ENCODE measurements at regions not wholly inside any gene's neighbourhood (a gene's known extent, or its start where the extent isn't known, plus 50 kb on each side); places are given as distances from the start of the nearest gene placed in this dataset.

DNA sequence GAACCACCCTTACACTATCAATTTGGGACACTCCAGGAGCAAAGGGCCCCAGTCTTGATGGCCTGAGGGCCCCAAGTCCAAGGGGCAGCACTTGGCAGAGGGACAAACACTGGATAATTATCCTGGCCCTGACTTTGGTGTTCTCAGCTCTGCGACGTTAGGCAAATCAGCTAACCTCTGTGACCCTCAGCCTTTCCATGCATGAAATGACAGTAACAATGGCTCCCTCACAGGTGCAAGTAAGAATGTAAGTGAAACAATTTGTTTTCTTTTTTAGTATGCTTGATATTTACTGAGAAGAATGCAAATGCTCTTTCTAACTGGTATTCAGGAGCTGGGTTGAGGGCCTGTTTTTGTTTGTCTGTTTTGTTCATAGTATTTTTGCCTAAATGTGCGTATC is 61.6 kb upstream of the PRDX6 start:
- Histone ChIP-seq H3K79me1 (ENCODE audit: low read depth, low read length) (no peaks in the 10 kb centered on the region), H3K4me1 (replicated peaks in 1 of 4; ENCODE audit: control insufficient read depth in 3 of 4, insufficient read depth in 4 of 4, low read length in 3 of 4) (peaks cover 0 to 4% (median 1%) of the 10 kb centered on the region in 4 experiments; a peak in 4 of 7 replicates), H3K18ac (ENCODE audit: extremely low read depth, low read length) (no peak overlapping the region), H2BK5ac (ENCODE audit: low read depth, low read length) (no peak overlapping the region), H4K5ac (ENCODE audit: insufficient read length, low read depth, low read length) (no peak overlapping the region), H4K91ac (replicated peaks; ENCODE audit: insufficient read length, low read length) (no peak overlapping the region), H3K36me3 (ENCODE audit: control insufficient read depth in 2 of 4, insufficient read depth in 4 of 4, low read length in 3 of 4) (no peaks in the 10 kb centered on the region; a peak in 1 of 8 replicates), H4K8ac (ENCODE audit: extremely low read depth, insufficient read depth, low read length) (no peak overlapping the region), H4K20me1 (replicated peaks in 1 of 2; ENCODE audit: control insufficient read depth in 1 of 2, insufficient read depth in 2 of 2, low read length in 2 of 2) (no peaks in the 10 kb centered on the region), H3K23me2 (ENCODE audit: low read depth, low read length) (no peaks in the 10 kb centered on the region), H2BK15ac (ENCODE audit: low read length) (no peak overlapping the region), H2BK20ac (ENCODE audit: low read length) (no peak overlapping the region), H3K14ac (ENCODE audit: insufficient read length) (no peak overlapping the region), H2AK5ac (ENCODE audit: low read depth, low read length) (no peak overlapping the region), H2AFZ (ENCODE audit: low read length) (no peak overlapping the region), H3K23ac (ENCODE audit: insufficient read length) (no peak overlapping the region), H2BK120ac (replicated peaks; ENCODE audit: low read depth, low read length) (no peak overlapping the region), H3K27me3 (replicated peaks in 1 of 4; ENCODE audit: control insufficient read depth in 3 of 4, extremely low read depth in 1 of 4, insufficient read depth in 3 of 4, low read length in 3 of 4) (no peaks in the 10 kb centered on the region), H3K56ac (replicated peaks; ENCODE audit: insufficient read length, low read depth, low read length) (no peak overlapping the region), H3K4me2 (ENCODE audit: insufficient read depth in 1 of 2, low read depth in 2 of 2, low read length in 2 of 2) (no peak overlapping the region), H3K4ac (replicated peaks; ENCODE audit: insufficient read length, low read depth, low read length) (no peak overlapping the region), H3K9me3 (ENCODE audit: insufficient read depth in 2 of 2, low read depth in 1 of 2, low read length in 1 of 2) (no peaks in the 10 kb centered on the region), H3K9ac (replicated peaks in 1 of 4; ENCODE audit: extremely low read depth in 1 of 4, low read depth in 3 of 4, low read length in 3 of 4) (no peak overlapping the region), H3K27ac (ENCODE audit: low read depth, low read length) (no peak overlapping the region), H2BK12ac (ENCODE audit: low read depth, low read length) (no peak overlapping the region), H3K4me3 (ENCODE audit: extremely low read depth in 1 of 4, insufficient read depth in 2 of 4, low read depth in 3 of 4, low read length in 4 of 4) (no peak overlapping the region), H3K79me2 (ENCODE audit: control insufficient read depth in 1 of 2, insufficient read depth in 2 of 2, low read length in 2 of 2) (no peaks in the 10 kb centered on the region)
- POLR2A ChIA-PET (ENCODE audit: partially characterized antibody) = no interaction called here
- CTCF ChIA-PET (ENCODE audit: partially characterized antibody) = no interaction called here
- DNase-seq (ENCODE audit: low read depth in 1 of 2, low spot score in 2 of 2) (no peak), FAIRE-seq (no peak)
- 87% methylated on average over 3 of the region's 3 CpGs; no CpG with 5 or more reads in 1 of the 2 experiments for WGBS, 2 experiments (ENCODE audit: extremely low coverage in 1 of 2, insufficient coverage in 1 of 2, insufficient read length in 1 of 2, insufficient replicate concordance in 2 of 2, low coverage in 1 of 2, low lambda C conversion rate in 2 of 2, missing lambda C conversion rate in 1 of 2)
- no peak for TF ChIP-seq CHD1 (IDR thresholded peaks at IDR 0.05; ENCODE audit: low read depth, low read length)
- no peak for TF ChIP-seq TAF1 (IDR thresholded peaks at IDR 0.05; ENCODE audit: low read depth, low read length)
- no peak for TF ChIP-seq SIX5 (IDR thresholded peaks at IDR 0.05; ENCODE audit: low read depth, low read length)
- no peak for TF ChIP-seq SP2 (IDR thresholded peaks at IDR 0.05; ENCODE audit: low read length)
- TF ChIP-seq RNF2 (IDR thresholded peaks at IDR 0.05; ENCODE audit: borderline replicate concordance, low read depth, low read length, missing control alignments, poor library complexity, severe bottlenecking) = no peak
- TF ChIP-seq SAP30 (IDR thresholded peaks at IDR 0.05; ENCODE audit: insufficient read depth, insufficient replicate concordance, low read length) = no peak
- TF ChIP-seq KDM4A (IDR thresholded peaks at IDR 0.05; ENCODE audit: low read depth, low read length, severe bottlenecking) = no peak
- TF ChIP-seq, protein P1, sequence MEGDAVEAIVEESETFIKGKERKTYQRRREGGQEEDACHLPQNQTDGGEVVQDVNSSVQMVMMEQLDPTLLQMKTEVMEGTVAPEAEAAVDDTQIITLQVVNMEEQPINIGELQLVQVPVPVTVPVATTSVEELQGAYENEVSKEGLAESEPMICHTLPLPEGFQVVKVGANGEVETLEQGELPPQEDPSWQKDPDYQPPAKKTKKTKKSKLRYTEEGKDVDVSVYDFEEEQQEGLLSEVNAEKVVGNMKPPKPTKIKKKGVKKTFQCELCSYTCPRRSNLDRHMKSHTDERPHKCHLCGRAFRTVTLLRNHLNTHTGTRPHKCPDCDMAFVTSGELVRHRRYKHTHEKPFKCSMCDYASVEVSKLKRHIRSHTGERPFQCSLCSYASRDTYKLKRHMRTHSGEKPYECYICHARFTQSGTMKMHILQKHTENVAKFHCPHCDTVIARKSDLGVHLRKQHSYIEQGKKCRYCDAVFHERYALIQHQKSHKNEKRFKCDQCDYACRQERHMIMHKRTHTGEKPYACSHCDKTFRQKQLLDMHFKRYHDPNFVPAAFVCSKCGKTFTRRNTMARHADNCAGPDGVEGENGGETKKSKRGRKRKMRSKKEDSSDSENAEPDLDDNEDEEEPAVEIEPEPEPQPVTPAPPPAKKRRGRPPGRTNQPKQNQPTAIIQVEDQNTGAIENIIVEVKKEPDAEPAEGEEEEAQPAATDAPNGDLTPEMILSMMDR (IDR thresholded peaks at IDR 0.05; ENCODE audit: control extremely low read depth in 1 of 3, insufficient read depth in 1 of 3, low read depth in 1 of 3, low read length in 3 of 3) = no peak
- TF ChIP-seq FOSL1 (IDR thresholded peaks at IDR 0.05; ENCODE audit: insufficient read depth, low read depth, low read length) = no peak
- no peak for TF ChIP-seq JUN (IDR thresholded peaks at IDR 0.05; ENCODE audit: low read depth, low read length)
- TF ChIP-seq SIRT6 (IDR thresholded peaks at IDR 0.05; ENCODE audit: low read length) = no peak
- no peak for TF ChIP-seq PHF8 (conservative IDR thresholded peaks at IDR 0.05; ENCODE audit: low read depth, low read length)

All from H1 (cell line).